ENCODE measurements at regions not wholly inside any gene's neighbourhood (a gene's known extent, or its start where the extent isn't known, plus 50 kb on each side); places are given as distances from the start of the nearest gene placed in this dataset.

DNA sequence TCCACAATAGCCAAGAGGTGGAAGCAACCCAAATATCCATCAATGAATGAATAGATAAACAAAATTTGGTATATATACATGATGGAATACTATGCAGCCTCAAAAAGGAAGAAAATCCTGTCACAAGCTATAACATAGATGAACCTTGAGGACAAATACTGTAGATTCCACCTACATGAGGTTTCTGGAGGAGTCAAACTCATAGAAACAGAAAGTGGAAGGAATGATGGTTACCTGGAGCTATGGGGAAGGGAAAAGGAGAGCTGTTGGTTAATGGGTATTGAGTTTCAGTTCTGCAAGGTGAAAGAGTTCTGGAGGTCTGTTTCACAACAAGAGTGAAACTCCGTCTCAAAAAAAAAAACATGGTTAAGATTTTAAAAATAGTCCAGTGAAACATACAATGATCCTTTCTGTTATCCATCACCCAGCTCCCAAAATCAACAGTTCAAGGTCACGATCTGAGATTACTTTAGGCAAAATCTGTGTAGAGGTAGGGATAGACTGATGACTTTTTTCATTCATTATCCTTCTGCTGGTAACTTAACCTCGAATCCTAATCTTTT lies 80.8 kb upstream of the HNRNPU start:
- Histone ChIP-seq H3K9ac (ENCODE audit: insufficient read depth in 1 of 2, low read length in 2 of 2) (no peak overlapping the region), H3K27me3 (ENCODE audit: control insufficient read depth in 3 of 3, insufficient read depth in 3 of 3, low read length in 2 of 3) (no peaks in the 10 kb centered on the region), H3K9me3 (ENCODE audit: control insufficient read depth in 4 of 4, insufficient read depth in 3 of 4, low read length in 3 of 4) (no peaks in the 10 kb centered on the region), H3K4me1 (ENCODE audit: control insufficient read depth in 5 of 5, insufficient read depth in 5 of 5, low read length in 5 of 5) (no peaks in the 10 kb centered on the region), H3K36me3 (ENCODE audit: control insufficient read depth in 4 of 4, insufficient read depth in 4 of 4, low read length in 4 of 4) (no peaks in the 10 kb centered on the region), H3K27ac (ENCODE audit: low read depth in 1 of 2, low read length in 1 of 2) (no peak overlapping the region), H3K4me3 (no peak overlapping the region)
- DNase-seq (no peak), ATAC-seq (ENCODE audit: insufficient read depth, low FRiP score) (no peak)
- WGBS, 2 donors = 70 to 75% methylated on average over 3 of the region's 3 CpGs
- TF ChIP-seq, protein P1, sequence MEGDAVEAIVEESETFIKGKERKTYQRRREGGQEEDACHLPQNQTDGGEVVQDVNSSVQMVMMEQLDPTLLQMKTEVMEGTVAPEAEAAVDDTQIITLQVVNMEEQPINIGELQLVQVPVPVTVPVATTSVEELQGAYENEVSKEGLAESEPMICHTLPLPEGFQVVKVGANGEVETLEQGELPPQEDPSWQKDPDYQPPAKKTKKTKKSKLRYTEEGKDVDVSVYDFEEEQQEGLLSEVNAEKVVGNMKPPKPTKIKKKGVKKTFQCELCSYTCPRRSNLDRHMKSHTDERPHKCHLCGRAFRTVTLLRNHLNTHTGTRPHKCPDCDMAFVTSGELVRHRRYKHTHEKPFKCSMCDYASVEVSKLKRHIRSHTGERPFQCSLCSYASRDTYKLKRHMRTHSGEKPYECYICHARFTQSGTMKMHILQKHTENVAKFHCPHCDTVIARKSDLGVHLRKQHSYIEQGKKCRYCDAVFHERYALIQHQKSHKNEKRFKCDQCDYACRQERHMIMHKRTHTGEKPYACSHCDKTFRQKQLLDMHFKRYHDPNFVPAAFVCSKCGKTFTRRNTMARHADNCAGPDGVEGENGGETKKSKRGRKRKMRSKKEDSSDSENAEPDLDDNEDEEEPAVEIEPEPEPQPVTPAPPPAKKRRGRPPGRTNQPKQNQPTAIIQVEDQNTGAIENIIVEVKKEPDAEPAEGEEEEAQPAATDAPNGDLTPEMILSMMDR (IDR thresholded peaks at IDR 0.05; ENCODE audit: control extremely low read depth, extremely low read depth) = no peak

DNA sequence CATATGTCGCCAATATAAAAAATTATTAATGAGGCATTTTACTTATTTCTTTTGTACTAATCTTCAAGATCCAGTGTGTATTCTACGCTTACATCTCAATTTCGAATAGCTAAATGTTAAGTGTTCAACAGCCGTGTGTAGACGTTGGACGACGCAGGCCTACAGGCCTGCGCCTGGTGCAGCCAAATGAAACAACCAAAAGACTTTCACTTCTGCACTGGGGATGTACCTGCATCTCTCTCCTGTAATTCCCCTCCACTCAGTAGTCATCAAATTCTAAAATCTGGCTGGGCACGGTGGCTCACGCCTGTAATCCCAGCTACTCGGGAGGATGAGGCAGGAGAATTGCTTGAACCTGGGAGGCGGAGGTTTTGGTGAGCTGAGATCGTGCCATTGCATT lies 76.8 kb upstream of the HNRNPU start:
- ATAC-seq (ENCODE audit: insufficient read depth, low FRiP score) (no peak), DNase-seq (no peak)
- 94 to 96% methylated on average over 13 of the region's 13 CpGs for WGBS, 2 donors
- Histone ChIP-seq H3K27ac (ENCODE audit: low read depth in 1 of 2, low read length in 1 of 2) (no peak overlapping the region), H3K9me3 (ENCODE audit: control insufficient read depth in 4 of 4, insufficient read depth in 3 of 4, low read length in 3 of 4) (no peaks in the 10 kb centered on the region), H3K36me3 (ENCODE audit: control insufficient read depth in 4 of 4, insufficient read depth in 4 of 4, low read length in 4 of 4) (no peaks in the 10 kb centered on the region), H3K9ac (ENCODE audit: insufficient read depth in 1 of 2, low read length in 2 of 2) (no peak overlapping the region), H3K27me3 (ENCODE audit: control insufficient read depth in 3 of 3, insufficient read depth in 3 of 3, low read length in 2 of 3) (no peaks in the 10 kb centered on the region), H3K4me1 (ENCODE audit: control insufficient read depth in 5 of 5, insufficient read depth in 5 of 5, low read length in 5 of 5) (no peaks in the 10 kb centered on the region), H3K4me3 (no peak overlapping the region)
- TF ChIP-seq, protein P1 (IDR thresholded peaks at IDR 0.05; ENCODE audit: control extremely low read depth, extremely low read depth) = no peak

DNA sequence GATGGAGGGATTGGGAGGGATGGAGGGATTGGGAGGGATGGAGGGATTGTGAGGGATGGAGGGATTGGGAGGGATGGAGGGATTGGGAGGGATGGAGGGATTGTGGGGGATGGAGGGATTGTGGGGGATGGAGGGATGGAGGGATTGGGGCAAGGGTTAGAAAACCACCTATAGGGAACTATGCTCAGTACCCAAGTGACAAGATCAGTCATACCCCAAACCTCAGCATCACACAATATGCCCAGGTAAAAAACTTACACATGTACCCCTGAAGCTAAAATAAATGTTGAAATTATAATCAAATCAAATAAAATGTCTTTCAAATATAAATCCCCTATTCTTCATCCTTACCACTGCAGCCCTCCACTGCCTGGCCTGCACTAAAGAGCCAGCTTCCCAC lies 72.8 kb upstream of the HNRNPU start:
- no peak overlapping the region for H3K4me3 ChIP-seq
- H3K4me1 ChIP-seq (ENCODE audit: control insufficient read depth in 5 of 5, insufficient read depth in 5 of 5, low read length in 5 of 5) = no peaks in the 10 kb centered on the region
- no peaks in the 10 kb centered on the region for H3K9me3 ChIP-seq (ENCODE audit: control insufficient read depth in 4 of 4, insufficient read depth in 3 of 4, low read length in 3 of 4)
- H3K27ac ChIP-seq (ENCODE audit: low read depth in 1 of 2, low read length in 1 of 2) = no peak overlapping the region
- DNase-seq = no peak
- TF ChIP-seq, protein P1 (IDR thresholded peaks at IDR 0.05; ENCODE audit: control extremely low read depth, extremely low read depth) = no peak
- H3K27me3 ChIP-seq (ENCODE audit: control insufficient read depth in 3 of 3, insufficient read depth in 3 of 3, low read length in 2 of 3) = no peaks in the 10 kb centered on the region
- no peak for ATAC-seq (ENCODE audit: insufficient read depth, low FRiP score)
- no peaks in the 10 kb centered on the region for H3K36me3 ChIP-seq (ENCODE audit: control insufficient read depth in 4 of 4, insufficient read depth in 4 of 4, low read length in 4 of 4)
- no peak overlapping the region for H3K9ac ChIP-seq (ENCODE audit: insufficient read depth in 1 of 2, low read length in 2 of 2)

All from lung (tissue), 11 donors.